ENCODE measurements at regions not wholly inside any gene's neighbourhood (a gene's known extent, or its start where the extent isn't known, plus 50 kb on each side); places are given as distances from the start of the nearest gene placed in this dataset.

DNA sequence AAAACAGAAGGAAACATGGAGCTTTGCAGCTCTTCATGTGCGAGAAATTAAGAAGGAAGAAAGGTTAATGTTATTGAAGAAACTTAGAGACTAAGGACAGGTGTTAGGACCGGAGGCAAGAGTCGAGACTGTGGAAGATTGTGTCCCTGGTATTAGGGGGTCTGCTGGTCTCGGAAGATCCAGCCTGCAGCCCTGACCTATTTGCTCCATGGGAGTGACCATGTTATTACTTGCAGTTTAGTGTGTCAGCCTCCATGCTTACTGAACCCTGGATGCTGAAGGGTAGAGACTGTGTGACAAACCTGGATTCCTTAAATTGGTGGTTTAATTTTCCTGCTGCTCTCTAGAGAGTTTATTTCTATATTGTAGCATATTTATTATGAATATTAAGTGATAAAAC is 580.6 kb downstream of the NOVA1 start:
- FAIRE-seq, result no peak
- no peak for TF ChIP-seq POLR2A (IDR thresholded peaks at IDR 0.05; ENCODE audit: low read depth, low read length)
- no peak for DNase-seq (ENCODE audit: insufficient read length, low spot score)

DNA sequence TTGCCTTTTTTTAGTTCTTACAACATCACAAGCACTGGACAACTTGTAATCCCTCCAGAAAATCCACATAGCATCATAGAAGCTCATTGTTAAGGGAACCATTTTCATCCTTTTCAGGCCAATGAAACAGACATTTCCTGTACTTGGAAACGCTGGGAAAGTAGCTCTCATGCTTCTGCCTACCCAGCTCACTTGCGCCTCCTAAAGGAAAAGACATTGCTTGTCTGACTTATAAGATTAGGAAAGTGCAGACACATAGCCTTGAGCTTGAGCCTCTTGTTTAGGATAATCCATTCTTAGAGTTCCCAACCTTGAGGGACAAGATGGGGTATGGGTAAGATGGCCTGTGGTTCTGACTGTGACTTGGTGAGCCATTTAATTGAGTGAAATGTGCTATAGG is 589.5 kb downstream of the NOVA1 start:
- DNase-seq (ENCODE audit: insufficient read length, low spot score) (no peak), FAIRE-seq (no peak)
- TF ChIP-seq POLR2A (IDR thresholded peaks at IDR 0.05; ENCODE audit: low read depth, low read length), result no peak

DNA sequence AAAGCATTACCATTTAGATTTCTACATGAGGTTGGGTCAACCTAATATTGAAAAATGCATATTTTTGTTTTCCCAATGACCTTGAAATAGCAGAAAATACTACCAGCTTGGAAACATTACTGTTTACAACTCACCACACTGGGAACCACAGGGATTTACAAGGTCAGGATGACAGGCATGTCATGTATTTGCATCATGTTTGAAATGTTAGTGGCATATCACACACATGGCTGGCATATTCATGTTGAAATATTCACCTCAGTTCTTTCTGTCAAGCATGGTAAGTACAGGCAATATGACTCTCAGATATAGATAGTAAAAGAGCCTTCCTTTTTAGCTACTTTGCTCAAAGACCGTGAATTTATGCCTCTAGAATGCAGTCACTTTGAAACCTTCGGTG is 593.5 kb downstream of the NOVA1 start:
- TF ChIP-seq POLR2A (IDR thresholded peaks at IDR 0.05; ENCODE audit: low read depth, low read length), result no peak
- DNase-seq (ENCODE audit: insufficient read length, low spot score) (no peak), FAIRE-seq (no peak)

DNA sequence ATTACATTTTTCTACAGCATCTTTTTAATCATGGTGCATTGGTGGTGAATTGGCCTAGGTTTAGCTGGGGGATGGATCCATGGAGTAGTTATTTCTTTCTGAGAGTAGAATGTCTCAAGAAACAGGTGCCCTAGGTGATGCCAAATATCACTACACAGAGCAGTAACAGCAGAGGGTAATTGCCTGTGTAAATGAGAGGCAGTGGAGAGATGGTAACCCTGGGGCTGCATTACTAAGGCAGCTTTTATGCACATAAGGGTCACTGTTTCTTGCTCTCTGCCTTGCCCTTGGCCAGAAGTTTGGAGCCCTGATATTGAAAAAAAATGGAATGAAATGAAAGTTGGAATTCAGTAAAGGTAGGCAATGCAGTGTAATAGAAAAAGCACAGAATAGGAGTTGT is 604.0 kb downstream of the NOVA1 start:
- FAIRE-seq (no peak), DNase-seq (ENCODE audit: insufficient read length, low spot score) (no peak)
- no peak for TF ChIP-seq POLR2A (IDR thresholded peaks at IDR 0.05; ENCODE audit: low read depth, low read length)

DNA sequence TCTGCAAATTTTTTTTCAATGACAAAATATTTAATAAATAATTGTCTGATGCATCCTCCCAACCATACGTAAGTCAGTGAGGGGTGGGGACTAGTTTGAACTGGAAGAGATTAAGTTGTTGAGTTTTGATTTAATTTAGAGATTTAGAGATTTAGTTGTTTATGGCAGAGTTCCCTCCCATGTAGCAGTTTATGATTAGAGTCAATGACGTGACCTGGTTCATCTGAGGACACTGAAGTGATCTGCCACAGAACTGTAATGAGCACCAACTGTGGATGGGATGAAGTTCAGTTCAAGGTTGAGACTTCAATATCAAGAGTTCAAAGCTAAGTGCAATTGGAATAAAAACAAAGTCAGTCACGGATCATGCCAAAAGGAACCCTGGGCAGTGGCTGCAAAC is 609.3 kb downstream of the NOVA1 start:
- DNase-seq (ENCODE audit: insufficient read length, low spot score) (no peak), FAIRE-seq (no peak)
- no peak for TF ChIP-seq POLR2A (IDR thresholded peaks at IDR 0.05; ENCODE audit: low read depth, low read length)

DNA sequence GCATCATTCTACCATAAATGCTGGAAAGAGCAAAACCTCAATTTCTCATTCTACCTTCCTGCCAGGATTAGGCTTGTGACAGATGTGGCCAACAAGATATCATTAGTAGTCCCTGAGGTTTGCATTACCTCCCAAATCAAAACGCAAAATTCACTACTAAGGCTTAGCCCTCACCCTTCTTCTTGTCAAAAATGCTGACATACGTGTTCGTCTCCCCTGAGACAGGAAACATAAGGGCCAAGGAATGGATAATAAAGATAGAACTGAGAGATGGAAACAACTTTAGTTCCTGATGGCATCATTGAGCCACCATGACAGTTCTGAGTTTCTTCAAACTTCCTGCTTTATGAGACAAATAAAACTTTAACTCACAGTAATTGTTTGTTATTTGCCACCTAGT is 642.1 kb downstream of the NOVA1 start:
- FAIRE-seq, result no peak
- no peak for DNase-seq (ENCODE audit: insufficient read length, low spot score)
- TF ChIP-seq POLR2A (IDR thresholded peaks at IDR 0.05; ENCODE audit: low read depth, low read length), result no peak

DNA sequence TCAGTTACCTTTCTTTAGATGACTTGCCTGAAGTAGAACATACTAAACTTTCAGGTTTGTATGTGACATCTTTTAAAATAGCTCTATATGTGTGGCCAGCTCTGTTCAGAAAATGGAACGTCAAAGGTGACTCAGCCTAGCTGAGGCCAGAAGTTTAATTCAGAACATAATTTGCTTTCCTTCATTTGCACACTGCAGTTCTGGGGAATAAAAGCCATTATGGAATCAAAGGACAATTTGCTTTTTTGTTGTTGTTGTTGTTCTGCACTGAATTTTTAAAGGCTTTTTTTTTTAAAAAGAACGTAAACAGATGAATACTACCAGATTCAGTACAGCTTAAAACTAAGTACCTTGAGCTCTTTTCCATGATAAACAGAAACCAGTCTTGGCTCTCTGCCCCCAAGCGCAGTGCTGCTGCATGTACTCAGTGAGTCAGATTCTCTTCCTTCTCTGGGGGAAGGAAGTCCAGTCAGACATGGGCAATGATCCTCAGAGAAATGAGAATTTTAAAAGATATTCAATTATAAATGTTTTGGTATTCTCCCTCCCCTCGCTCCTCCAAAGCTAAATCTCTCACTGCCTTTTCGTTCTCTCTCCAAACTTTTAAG is 644.2 kb downstream of the NOVA1 start:
- DNase-seq (ENCODE audit: insufficient read length, low spot score) (no peak), FAIRE-seq (no peak)
- TF ChIP-seq POLR2A (IDR thresholded peaks at IDR 0.05; ENCODE audit: low read depth, low read length), result no peak

DNA sequence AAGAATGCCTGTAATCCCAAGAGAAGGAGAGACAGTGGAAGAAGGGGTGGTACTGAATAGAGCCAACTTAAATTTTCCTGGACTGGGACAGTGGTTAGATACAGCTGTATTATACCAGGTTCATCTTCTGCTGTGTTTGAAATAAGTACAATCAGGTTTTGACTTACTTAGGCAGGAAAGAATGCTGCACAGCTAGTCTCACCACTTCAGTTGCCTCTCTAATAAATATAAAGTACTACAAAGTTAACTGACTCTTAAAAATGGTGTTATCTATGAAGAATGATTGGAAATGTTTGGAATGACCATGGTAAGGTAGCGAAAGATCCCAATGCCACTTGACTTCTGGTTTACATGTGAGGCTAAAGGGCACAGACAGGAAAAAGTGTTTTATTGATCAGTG is 652.1 kb downstream of the NOVA1 start:
- TF ChIP-seq POLR2A (IDR thresholded peaks at IDR 0.05; ENCODE audit: low read depth, low read length), result no peak
- DNase-seq (ENCODE audit: insufficient read length, low spot score), result no peak
- no peak for FAIRE-seq

DNA sequence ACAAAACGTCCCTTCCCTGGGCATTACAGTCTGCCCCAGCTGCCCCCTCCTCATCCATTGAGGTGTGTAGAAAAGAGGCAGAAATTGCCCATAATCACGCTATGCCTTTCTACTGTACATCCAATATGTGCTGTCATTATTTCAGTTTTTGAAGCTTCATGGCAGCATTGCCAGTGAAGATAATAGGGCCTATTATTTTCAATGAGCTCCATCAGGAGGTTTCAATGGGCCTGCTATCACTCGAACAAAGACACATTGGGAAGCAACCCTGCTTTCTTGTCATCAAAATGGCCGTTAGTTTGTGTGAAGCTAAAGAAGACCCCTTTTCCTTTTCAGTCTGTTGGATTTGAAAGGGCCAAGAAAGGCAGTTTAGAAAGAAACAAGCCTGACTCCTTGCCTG is 653.8 kb downstream of the NOVA1 start:
- FAIRE-seq (no peak), DNase-seq (ENCODE audit: insufficient read length, low spot score) (no peak)
- TF ChIP-seq POLR2A (IDR thresholded peaks at IDR 0.05; ENCODE audit: low read depth, low read length), result no peak

DNA sequence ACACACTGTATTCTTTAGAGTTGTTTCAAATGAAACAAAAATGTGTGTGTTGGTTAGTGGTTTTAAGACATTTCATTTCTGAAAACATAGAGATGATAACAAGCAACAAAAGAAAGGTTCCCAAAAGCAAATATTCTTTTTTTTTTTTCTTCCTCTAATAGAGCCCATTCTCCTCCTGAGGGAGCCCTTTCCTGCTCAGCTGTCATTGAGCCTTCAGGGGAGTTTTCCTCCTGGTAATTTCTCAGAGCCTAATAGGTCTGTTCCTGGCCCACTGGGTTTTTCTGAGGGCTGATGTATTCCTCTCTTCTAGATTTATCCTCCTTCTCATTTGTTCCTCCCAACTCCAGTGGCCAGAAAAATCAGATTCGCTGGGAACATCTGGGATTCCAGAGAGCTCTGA is 654.5 kb downstream of the NOVA1 start:
- no peak for TF ChIP-seq POLR2A (IDR thresholded peaks at IDR 0.05; ENCODE audit: low read depth, low read length)
- no peak for DNase-seq (ENCODE audit: insufficient read length, low spot score)
- no peak for FAIRE-seq

DNA sequence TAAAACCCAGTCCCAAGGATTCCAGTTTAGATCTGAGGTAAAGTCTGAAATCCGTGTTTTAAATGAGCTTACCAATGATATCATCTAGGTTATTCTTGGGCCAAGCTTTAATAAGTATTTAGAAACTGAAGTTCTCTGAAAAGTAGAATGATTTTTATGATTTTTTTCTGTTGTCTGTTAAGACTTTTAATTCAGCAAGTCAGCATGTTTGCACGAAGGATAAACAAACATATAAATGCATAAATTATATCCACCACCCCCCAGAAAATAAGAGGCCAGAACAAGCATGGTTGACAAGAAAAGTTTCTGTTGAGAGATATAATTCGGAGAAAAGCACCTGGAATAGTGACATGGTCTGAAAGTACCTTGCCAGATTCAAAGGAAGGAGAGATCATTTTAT is 655.7 kb downstream of the NOVA1 start:
- DNase-seq (ENCODE audit: insufficient read length, low spot score) (no peak), FAIRE-seq (no peak)
- no peak for TF ChIP-seq POLR2A (IDR thresholded peaks at IDR 0.05; ENCODE audit: low read depth, low read length)

DNA sequence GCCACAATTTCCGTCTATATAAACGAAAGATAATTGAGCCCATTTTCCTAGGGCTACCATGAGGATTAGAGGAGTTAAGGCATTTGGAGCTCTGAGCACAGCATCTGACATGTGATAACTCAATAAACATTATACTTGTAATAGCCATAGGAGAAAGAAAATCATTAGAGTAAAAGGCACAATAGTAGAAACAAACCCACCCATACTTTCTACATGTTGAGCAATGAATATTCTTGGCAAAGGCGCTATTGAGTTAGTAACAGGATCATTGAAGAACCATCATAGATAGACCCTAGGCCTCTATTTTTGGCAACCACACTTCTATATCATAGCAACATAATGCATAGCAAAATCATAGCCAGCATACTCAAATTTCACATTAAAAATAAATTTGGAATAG is 664.1 kb downstream of the NOVA1 start:
- FAIRE-seq, result no peak
- TF ChIP-seq POLR2A (IDR thresholded peaks at IDR 0.05; ENCODE audit: low read depth, low read length), result no peak
- no peak for DNase-seq (ENCODE audit: insufficient read length, low spot score)

DNA sequence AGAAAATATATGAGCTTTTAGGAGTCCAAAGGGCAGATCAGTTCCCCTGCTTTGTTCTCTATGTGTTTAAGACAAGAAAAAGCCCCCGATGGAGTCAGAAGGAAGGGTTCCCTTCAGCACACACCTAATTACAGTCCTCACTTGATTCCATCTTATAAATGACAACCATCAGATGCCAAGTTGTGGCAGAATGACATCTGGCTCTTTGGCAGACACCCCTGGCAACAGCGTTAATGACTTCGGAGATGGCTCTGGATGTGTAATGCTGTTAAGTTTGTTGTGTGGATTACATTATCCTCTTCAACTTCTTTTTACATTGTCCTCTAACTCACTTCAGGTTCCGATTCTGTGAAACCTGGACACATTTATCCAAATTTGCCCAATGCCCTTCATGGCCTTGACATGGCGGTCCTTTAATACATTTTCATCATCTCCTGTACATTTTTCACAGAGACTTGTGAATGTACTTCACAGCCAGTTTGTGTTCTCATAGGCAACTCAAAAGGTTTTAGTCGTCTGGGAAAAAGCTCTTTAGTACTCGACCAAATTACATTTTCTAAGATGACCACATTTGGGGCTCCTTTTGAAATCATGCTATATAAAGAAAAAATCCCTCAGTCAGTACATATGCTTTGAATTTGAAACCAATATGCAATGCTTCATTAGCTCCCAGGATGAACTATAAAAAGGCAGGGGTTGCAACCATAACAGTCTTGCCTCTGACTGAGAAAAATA is 667.8 kb downstream of the NOVA1 start:
- no peak for DNase-seq (ENCODE audit: insufficient read length, low spot score)
- no peak for FAIRE-seq
- no peak for TF ChIP-seq POLR2A (IDR thresholded peaks at IDR 0.05; ENCODE audit: low read depth, low read length)

DNA sequence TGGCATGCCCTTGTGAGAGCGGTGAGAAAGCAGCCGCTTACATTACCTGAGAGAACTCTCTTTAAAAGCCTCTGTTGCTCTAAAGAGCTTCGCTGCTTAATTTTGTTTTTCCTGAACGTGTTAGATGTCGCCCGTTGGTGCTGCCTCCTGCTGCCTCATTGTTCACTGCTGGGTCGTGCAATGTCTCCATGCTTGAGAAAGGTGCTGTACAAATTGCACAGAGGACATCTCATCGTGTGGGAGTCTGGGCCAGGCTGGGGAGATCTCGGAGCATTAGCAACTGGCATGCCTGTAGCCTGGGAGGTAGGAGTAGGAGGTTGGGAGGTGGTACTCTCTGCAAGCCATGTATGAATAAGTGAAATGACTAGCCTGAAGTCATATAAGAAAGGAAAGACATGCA is 686.0 kb downstream of the NOVA1 start:
- TF ChIP-seq POLR2A (IDR thresholded peaks at IDR 0.05; ENCODE audit: low read depth, low read length), result no peak
- FAIRE-seq (no peak), DNase-seq (ENCODE audit: insufficient read length, low spot score) (no peak)

DNA sequence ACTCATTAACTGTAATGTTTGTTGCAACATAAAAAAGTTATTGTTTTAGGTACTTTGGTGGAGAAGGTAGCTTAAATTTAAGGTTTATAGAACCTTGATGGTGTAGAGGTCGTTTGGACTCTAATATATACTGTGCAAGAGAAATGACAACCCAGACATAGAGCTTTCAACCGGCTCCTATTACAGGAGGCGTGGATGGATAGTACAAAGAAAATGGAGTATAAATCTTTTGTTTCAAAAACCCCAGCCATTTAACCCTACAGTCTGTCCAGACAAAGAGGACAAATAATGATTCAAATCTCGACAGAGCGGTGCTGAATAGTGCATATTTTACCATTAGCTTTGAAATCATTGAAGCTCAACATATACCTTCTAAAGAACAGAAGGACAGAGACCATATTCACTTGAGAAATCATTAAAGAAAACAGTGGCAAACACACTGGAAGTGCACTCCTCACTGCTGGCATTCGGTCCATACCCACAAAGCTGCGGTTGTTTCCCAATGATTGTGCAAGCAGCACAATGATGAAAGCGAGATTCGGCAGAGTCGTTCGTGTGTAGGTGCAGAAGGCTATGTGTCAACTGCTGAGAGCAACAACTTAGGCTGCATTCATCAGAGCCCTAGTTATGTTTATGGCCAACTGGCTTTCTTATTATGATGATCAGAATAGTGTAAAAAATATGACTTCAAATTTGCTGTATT is 688.6 kb downstream of the NOVA1 start:
- no peak for FAIRE-seq
- no peak for TF ChIP-seq POLR2A (IDR thresholded peaks at IDR 0.05; ENCODE audit: low read depth, low read length)
- no peak for DNase-seq (ENCODE audit: insufficient read length, low spot score)

Measured in H54 (cell line).